NCI-H446 treated with DMSO at 0.1 percent for 48 hours (cell line): ENCODE measurements at regions not wholly inside any gene's neighbourhood (a gene's known extent, or its start where the extent isn't known, plus 50 kb on each side); places are given as distances from the start of the nearest gene placed in this dataset.
"Not testable (repeated sequence)": the region's sequence is repeated elsewhere in the genome, so short reads cannot be mapped to it uniquely, and the experiment has no call there.

Source experiments
- DNase-seq: peaks from one replicate; lab custom pipeline; 2025; lab: John Stamatoyannopoulos, UW

- no peak for DNase-seq
Observed at GRCh38 chr6:55957961-55958422, 82.6 kb upstream of the BMP5 start.

GRCh38 chr6:55955684-55956083 is 80.3 kb upstream of the BMP5 start:
- no peak for DNase-seq

- no peak for DNase-seq
Observed at GRCh38 chr6:55954436-55954835, 79.0 kb upstream of the BMP5 start.

GRCh38 chr6:55953335-55953734 is 77.9 kb upstream of the BMP5 start:
- peak; percentile 43 for DNase-seq

- DNase-seq = no peak
Observed at GRCh38 chr6:55950071-55950814, 74.9 kb upstream of the BMP5 start.

- DNase-seq = no peak
Observed at GRCh38 chr6:55943329-55943728, 67.9 kb upstream of the BMP5 start.

GRCh38 chr6:55941702-55942101 is 66.3 kb upstream of the BMP5 start:
- DNase-seq = no peak

- no peak for DNase-seq
Observed at GRCh38 chr6:55937951-55938690, 62.7 kb upstream of the BMP5 start.

GRCh38 chr6:55937261-55937947 is 62.0 kb upstream of the BMP5 start:
- no peak for DNase-seq

GRCh38 chr6:55931101-55931500 is 55.7 kb upstream of the BMP5 start:
- no peak for DNase-seq

GRCh38 chr6:55927713-55928112 is 52.3 kb upstream of the BMP5 start:
- DNase-seq = not testable (repeated sequence)

- no peak for DNase-seq
Observed at GRCh38 chr6:55925292-55925691, 49.9 kb upstream of the BMP5 start.
